ENCODE measurements at regions not wholly inside any gene's neighbourhood (a gene's known extent, or its start where the extent isn't known, plus 50 kb on each side); places are given as distances from the start of the nearest gene placed in this dataset.

GRCh38 chr13:26811581-26811980, 51.0 kb upstream of the GPR12 start:
- no peak for DNase-seq (ENCODE audit: low read depth)
- no peak overlapping the region for H3K4me3 ChIP-seq (ENCODE audit: low read depth, low read length)
